ENCODE measurements at regions not wholly inside any gene's neighbourhood (a gene's known extent, or its start where the extent isn't known, plus 50 kb on each side); places are given as distances from the start of the nearest gene placed in this dataset.

DNA sequence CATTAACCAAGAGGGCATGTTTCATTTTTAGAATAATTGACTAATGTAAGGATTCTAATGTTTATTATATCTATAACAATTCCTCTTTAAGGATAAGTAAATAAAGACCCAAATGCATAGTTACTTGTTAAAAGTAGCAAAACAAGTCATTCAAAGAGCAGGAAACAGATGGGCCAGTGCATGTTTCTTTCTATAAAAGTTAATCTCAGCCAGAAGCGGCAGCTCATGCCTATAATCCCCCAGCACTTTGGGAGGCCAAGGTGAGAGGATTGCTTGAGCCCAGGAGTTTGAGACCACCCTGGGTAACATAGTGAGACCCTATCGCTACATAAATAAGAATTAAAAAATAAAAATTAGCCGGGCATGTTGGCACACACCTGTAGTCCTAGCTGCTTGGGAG is 391.0 kb upstream of the RGS6 start:
- Histone ChIP-seq H3K9ac (ENCODE audit: extremely low read depth, insufficient read length, low read length) (no peak overlapping the region), H2BK15ac (ENCODE audit: low read depth, low read length) (no peak overlapping the region), H3K14ac (ENCODE audit: insufficient read depth, low read length) (no peak overlapping the region), H3K27me3 (ENCODE audit: insufficient read depth, low read length) (no peaks in the 10 kb centered on the region), H2BK120ac (ENCODE audit: low read depth, low read length, poor library complexity, severe bottlenecking) (no peak overlapping the region), H3K4me2 (ENCODE audit: insufficient read depth, insufficient read length, low read length) (no peak overlapping the region), H3K23ac (ENCODE audit: insufficient read length, low read depth, low read length) (no peak overlapping the region), H2AK5ac (ENCODE audit: insufficient read length, low read length) (no peak overlapping the region), H4K8ac (replicated peaks; ENCODE audit: insufficient read length, low read depth, low read length) (no peak overlapping the region), H3K23me2 (ENCODE audit: insufficient read length, low read depth, low read length, poor library complexity, severe bottlenecking) (no peaks in the 10 kb centered on the region), H3K9me3 (ENCODE audit: control insufficient read depth, low read depth, low read length) (no peaks in the 10 kb centered on the region), H2BK5ac (ENCODE audit: insufficient read length, low read length) (no peak overlapping the region), H3K4ac (ENCODE audit: low read depth, low read length) (no peak overlapping the region), H3K18ac (ENCODE audit: insufficient read length, low read depth, low read length) (no peak overlapping the region), H3K79me1 (ENCODE audit: insufficient read depth, low read depth, low read length, poor library complexity, severe bottlenecking) (no peaks in the 10 kb centered on the region), H2BK12ac (ENCODE audit: insufficient read length, low read depth, low read length) (no peak overlapping the region), H2BK20ac (ENCODE audit: low read depth, low read length, poor library complexity, severe bottlenecking) (no peak overlapping the region), H4K20me1 (ENCODE audit: control insufficient read depth, insufficient read depth, insufficient read length) (no peaks in the 10 kb centered on the region), H3K4me1 (ENCODE audit: insufficient read depth, low read length) (no peaks in the 10 kb centered on the region; the same call in 1 of the 2 replicates), H4K5ac (ENCODE audit: insufficient read length, low read depth, low read length) (no peak overlapping the region), H3K56ac (ENCODE audit: insufficient read length, low read depth, low read length) (no peak overlapping the region), H2AFZ (ENCODE audit: low read length) (no peak overlapping the region), H4K91ac (ENCODE audit: insufficient read length, low read depth, low read length) (no peak overlapping the region), H3T11ph (ENCODE audit: low read length) (no peak overlapping the region), H3K79me2 (ENCODE audit: insufficient read depth, low read length) (no peaks in the 10 kb centered on the region), H3K27ac (ENCODE audit: insufficient read length, low read depth, low read length) (no peak overlapping the region)
- H3K27ac Mint-ChIP-seq: no peak overlapping the region
- TF ChIP-seq, protein P1, sequence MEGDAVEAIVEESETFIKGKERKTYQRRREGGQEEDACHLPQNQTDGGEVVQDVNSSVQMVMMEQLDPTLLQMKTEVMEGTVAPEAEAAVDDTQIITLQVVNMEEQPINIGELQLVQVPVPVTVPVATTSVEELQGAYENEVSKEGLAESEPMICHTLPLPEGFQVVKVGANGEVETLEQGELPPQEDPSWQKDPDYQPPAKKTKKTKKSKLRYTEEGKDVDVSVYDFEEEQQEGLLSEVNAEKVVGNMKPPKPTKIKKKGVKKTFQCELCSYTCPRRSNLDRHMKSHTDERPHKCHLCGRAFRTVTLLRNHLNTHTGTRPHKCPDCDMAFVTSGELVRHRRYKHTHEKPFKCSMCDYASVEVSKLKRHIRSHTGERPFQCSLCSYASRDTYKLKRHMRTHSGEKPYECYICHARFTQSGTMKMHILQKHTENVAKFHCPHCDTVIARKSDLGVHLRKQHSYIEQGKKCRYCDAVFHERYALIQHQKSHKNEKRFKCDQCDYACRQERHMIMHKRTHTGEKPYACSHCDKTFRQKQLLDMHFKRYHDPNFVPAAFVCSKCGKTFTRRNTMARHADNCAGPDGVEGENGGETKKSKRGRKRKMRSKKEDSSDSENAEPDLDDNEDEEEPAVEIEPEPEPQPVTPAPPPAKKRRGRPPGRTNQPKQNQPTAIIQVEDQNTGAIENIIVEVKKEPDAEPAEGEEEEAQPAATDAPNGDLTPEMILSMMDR (conservative IDR thresholded peaks at IDR 0.05): no peak
- peaks cover 20 to 28% of the 10 kb centered on the region in 2 experiments for H3K4me1 Mint-ChIP-seq
- no peaks in the 10 kb centered on the region for H3K9me3 Mint-ChIP-seq
- no CpG with 5 or more reads among the region's 3 CpGs for WGBS (ENCODE audit: extremely low coverage, insufficient read length, low lambda C conversion rate)
- H3K36me3 Mint-ChIP-seq (ENCODE audit: insufficient read depth in 1 of 3, low read depth in 3 of 3): no peaks in the 10 kb centered on the region
- no peak overlapping the region for H3K4me3 Mint-ChIP-seq
- H3K27me3 Mint-ChIP-seq (ENCODE audit: low read depth): no peaks in the 10 kb centered on the region
- DNase-seq: no peak
